Gastroesophageal sphincter (tissue), 4 donors: ENCODE measurements at regions not wholly inside any gene's neighbourhood (a gene's known extent, or its start where the extent isn't known, plus 50 kb on each side); places are given as distances from the start of the nearest gene placed in this dataset.

Source experiments
- ATAC-seq: fragments of 150-250 bp; one replicate; pipeline ENCODE4 v1.9.1; 2016; ENCODE audit warnings: mild to moderate bottlenecking, moderate library complexity
- H3K27ac ChIP-seq, 4 donors: fragments of 200-600 bp; sonication (generic) in 3 of 4; 1 replicate in 3 of 4; 2 replicates in 1 of 4; pipeline ENCODE4 v1.5.1; 2016 to 2019
- H3K27me3 ChIP-seq: fragments of 200-600 bp; sonication (generic); one replicate; pipeline ENCODE4 v1.5.1; 2019
- H3K36me3 ChIP-seq, 2 donors: fragments of 200-600 bp; sonication (generic); one replicate each; pipeline ENCODE4 v1.5.1; 2019; ENCODE audit warnings: control low read depth in 1 of 2
- H3K4me1 ChIP-seq, 3 donors: fragments of 200-600 bp; sonication (generic); 1 replicate in 2 of 3; 2 replicates in 1 of 3; pipeline ENCODE4 v1.5.1; 2016 to 2019; ENCODE audit warnings: control low read depth in 2 of 3
- H3K4me3 ChIP-seq, 2 donors: fragments of 200-600 bp; sonication (generic); one replicate each; pipeline ENCODE4 v1.5.1; 2019; ENCODE audit warnings: mild to moderate bottlenecking in 1 of 2, moderate library complexity in 1 of 2
- H3K9me3 ChIP-seq, 3 donors: fragments of 200-600 bp; sonication (generic); one replicate each; pipeline ENCODE4 v1.5.1; 2017 to 2019; ENCODE audit warnings: control low read depth in 2 of 3
- CTCF ChIP-seq, 4 experiments: fragments of 200-600 bp in 2 of 4; fragments of 450-650 bp in 2 of 4; sonication (generic) in 1 of 4; IDR thresholded peaks; one replicate each; pipeline ENCODE4 v1.5.1; 2017 to 2019; ENCODE audit warnings: antibody characterized with exemption in 4 of 4, mild to moderate bottlenecking in 2 of 4, moderate library complexity in 2 of 4
- EP300 ChIP-seq: sonication (generic); formaldehyde crosslinking; IDR thresholded peaks from one replicate; pipeline ENCODE4 v1.6.1; 2017; ENCODE audit warnings: antibody characterized with exemption, mild to moderate bottlenecking
- POLR2A ChIP-seq, 2 donors: fragments of 450-650 bp; IDR thresholded peaks; one replicate each; pipeline ENCODE4 v1.6.1; 2017; ENCODE audit warnings: antibody characterized with exemption in 2 of 2, mild to moderate bottlenecking in 2 of 2, moderate library complexity in 1 of 2
- POLR2AphosphoS5 ChIP-seq: sonication (generic); formaldehyde crosslinking; IDR thresholded peaks from one replicate; pipeline ENCODE4 v1.6.1; 2017; ENCODE audit warnings: antibody characterized with exemption
- WGBS, 2 donors: methylation state at CpG; one replicate each; pipeline ENCODE4 v1.1.5; 2018; ENCODE audit warnings: low coverage in 1 of 2; 5-methylcytosine and 5-hydroxymethylcytosine counted together

- Histone ChIP-seq H3K4me3 (no peak overlapping the region), H3K4me1 (peaks cover 0 to 7% (median 0%) of the 10 kb centered on the region in 3 donors), H3K27ac (no peak overlapping the region), H3K27me3 (no peaks in the 10 kb centered on the region), H3K9me3 (no peaks in the 10 kb centered on the region), H3K36me3 (no peaks in the 10 kb centered on the region)
- 91 to 94% methylated on average over 2 of the region's 2 CpGs for WGBS, 2 donors
- TF ChIP-seq EP300 (no peak), POLR2A (IDR thresholded peaks at IDR 0.05) (no peak), POLR2AphosphoS5 (no peak), CTCF (IDR thresholded peaks at IDR 0.05) (no peak)
- ATAC-seq = no peak
Measured at GRCh38 chr20:12067686-12068085, 150.0 kb downstream of the BTBD3 start.

GRCh38 chr20:12068121-12068520, 150.4 kb downstream of the BTBD3 start:
- H3K27me3 ChIP-seq = no peaks in the 10 kb centered on the region
- H3K27ac ChIP-seq = no peak overlapping the region
- H3K4me3 ChIP-seq = no peak overlapping the region
- H3K36me3 ChIP-seq = no peaks in the 10 kb centered on the region
- ATAC-seq = no peak
- peaks cover 0 to 7% (median 0%) of the 10 kb centered on the region in 3 donors for H3K4me1 ChIP-seq
- H3K9me3 ChIP-seq = no peaks in the 10 kb centered on the region
- TF ChIP-seq CTCF (IDR thresholded peaks at IDR 0.05) (no peak), EP300 (no peak), POLR2A (IDR thresholded peaks at IDR 0.05) (no peak), POLR2AphosphoS5 (no peak)
- WGBS, 2 donors = 63 to 69% methylated on average over 1 of the region's 1 CpG

- no peaks in the 10 kb centered on the region for H3K36me3 ChIP-seq
- H3K4me1 ChIP-seq = peaks cover 0 to 7% (median 0%) of the 10 kb centered on the region in 3 donors
- WGBS, 2 donors = 84 to 94% methylated on average over 4 to 7 of the region's 7 CpGs
- no peak for ATAC-seq
- no peaks in the 10 kb centered on the region for H3K27me3 ChIP-seq
- H3K4me3 ChIP-seq = no peak overlapping the region
- no peaks in the 10 kb centered on the region for H3K9me3 ChIP-seq
- H3K27ac ChIP-seq = no peak overlapping the region
- no peak for TF ChIP-seq POLR2A (IDR thresholded peaks at IDR 0.05)
- no peak for TF ChIP-seq POLR2AphosphoS5
- TF ChIP-seq CTCF (IDR thresholded peaks at IDR 0.05) = no peak
- no peak for TF ChIP-seq EP300
Measured at GRCh38 chr20:12069181-12069580, 151.5 kb downstream of the BTBD3 start.

- H3K27ac ChIP-seq = no peak overlapping the region
- H3K36me3 ChIP-seq = no peaks in the 10 kb centered on the region
- WGBS, 2 donors = 64 to 70% methylated on average over 2 to 5 of the region's 8 CpGs
- no peaks in the 10 kb centered on the region for H3K27me3 ChIP-seq
- no peak for TF ChIP-seq POLR2AphosphoS5
- TF ChIP-seq EP300 = no peak
- TF ChIP-seq POLR2A (IDR thresholded peaks at IDR 0.05) = no peak
- TF ChIP-seq CTCF (IDR thresholded peaks at IDR 0.05) = no peak
- peaks cover 0 to 7% (median 0%) of the 10 kb centered on the region in 3 donors for H3K4me1 ChIP-seq
- no peak overlapping the region for H3K4me3 ChIP-seq
- H3K9me3 ChIP-seq = no peaks in the 10 kb centered on the region
- ATAC-seq = no peak
Measured at GRCh38 chr20:12072221-12072953, 154.7 kb downstream of the BTBD3 start.

GRCh38 chr20:12072954-12073264, 155.2 kb downstream of the BTBD3 start:
- 94 to 100% methylated on average over 2 of the region's 2 CpGs for WGBS, 2 donors

More at GRCh38 chr20:12072954-12073264, 155.2 kb downstream of the BTBD3 start:
- Histone ChIP-seq H3K27ac (no peak overlapping the region), H3K9me3 (no peaks in the 10 kb centered on the region), H3K27me3 (no peaks in the 10 kb centered on the region), H3K4me3 (no peak overlapping the region), H3K4me1 (peaks cover 0 to 7% (median 0%) of the 10 kb centered on the region in 3 donors), H3K36me3 (no peaks in the 10 kb centered on the region)
- TF ChIP-seq POLR2A (IDR thresholded peaks at IDR 0.05) = no peak
- no peak for TF ChIP-seq POLR2AphosphoS5
- no peak for TF ChIP-seq EP300
- TF ChIP-seq CTCF (IDR thresholded peaks at IDR 0.05) = no peak
- ATAC-seq = no peak
